Progenitor cell of endocrine pancreas (in vitro differentiated cells): ENCODE measurements at regions not wholly inside any gene's neighbourhood (a gene's known extent, or its start where the extent isn't known, plus 50 kb on each side); places are given as distances from the start of the nearest gene placed in this dataset.

Source experiments
- DNase-seq: peaks from one replicate; pipeline ENCODE4 v3.0.0; 2021; ENCODE audit warnings: low spot score; ENCODE audit not compliant: unreplicated experiment
- H3K27ac Mint-ChIP-seq: 2 replicates; pipeline ENCODE4 v1.8.0; 2021; ENCODE audit warnings: mild to moderate bottlenecking, moderate library complexity, mixed read lengths
- H3K27me3 Mint-ChIP-seq: 2 replicates; pipeline ENCODE4 v1.8.0; 2021; ENCODE audit warnings: mixed read lengths
- H3K36me3 Mint-ChIP-seq: 2 replicates; pipeline ENCODE4 v1.8.0; 2022; ENCODE audit warnings: mixed read lengths; ENCODE audit not compliant: insufficient read depth
- H3K4me1 Mint-ChIP-seq: 2 replicates; pipeline ENCODE4 v1.8.0; 2021; ENCODE audit warnings: low read depth, mixed read lengths
- H3K4me3 Mint-ChIP-seq: 2 replicates; pipeline ENCODE4 v1.8.0; 2021; ENCODE audit warnings: low read depth, mild to moderate bottlenecking, moderate library complexity, mixed read lengths
- H3K9me3 Mint-ChIP-seq: 2 replicates; pipeline ENCODE4 v1.8.0; 2021; ENCODE audit warnings: low read depth, mixed read lengths
- TF ChIP-seq, protein P1 (sequence below): fragments of 200-600 bp; sonication (generic); IDR thresholded peaks from one replicate; pipeline ENCODE4 v1.5.0; 2021; ENCODE audit warnings: antibody characterized with exemption, mild to moderate bottlenecking; ENCODE audit not compliant: unreplicated experiment

DNA sequence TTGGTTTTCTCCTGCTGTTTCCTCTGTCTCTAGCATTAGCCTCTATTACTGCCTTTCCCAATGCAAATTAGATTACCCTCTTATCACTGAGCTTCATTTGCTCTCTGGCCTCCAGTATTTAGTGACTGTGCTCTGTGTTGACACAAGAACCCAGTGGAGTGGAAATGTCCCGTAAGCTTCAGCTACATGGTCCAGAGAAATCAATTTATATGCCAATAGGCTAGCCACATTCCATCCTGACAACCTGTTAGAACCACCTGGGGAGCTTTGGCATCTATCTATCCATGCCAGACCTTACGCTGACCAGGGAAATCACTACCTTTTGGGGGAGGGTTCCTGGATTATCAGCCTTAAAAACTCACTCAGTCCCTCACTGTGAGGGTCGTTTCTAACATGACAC lies 459.6 kb downstream of the UTRN start:
- no peak for DNase-seq

DNA sequence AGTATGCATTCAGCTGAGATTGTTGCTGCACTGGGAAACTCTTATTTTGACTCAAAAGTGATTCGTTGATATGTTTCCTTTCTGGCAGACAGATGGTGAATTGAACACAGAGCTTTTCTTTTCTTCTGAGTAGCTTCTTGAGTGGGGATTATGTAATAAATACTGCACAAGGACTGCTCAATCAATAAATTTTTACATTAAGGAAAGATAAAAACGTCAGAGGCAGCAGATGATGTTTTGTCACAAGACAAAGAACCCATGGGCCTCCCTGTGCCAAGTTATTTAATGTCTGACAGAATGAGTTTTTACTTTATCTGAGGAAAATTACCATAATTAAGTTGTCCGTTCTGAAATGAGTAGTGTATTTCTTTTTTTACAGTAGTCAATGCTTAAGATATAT lies 460.3 kb downstream of the UTRN start:
- DNase-seq, result no peak
- Mint-ChIP-seq H3K27me3 (no peaks in the 10 kb centered on the region), H3K36me3 (peaks cover 16% of the 10 kb centered on the region), H3K9me3 (no peaks in the 10 kb centered on the region), H3K4me3 (no peak overlapping the region), H3K27ac (peak overlapping the region; percentile 73), H3K4me1 (peaks cover 26% of the 10 kb centered on the region)
- TF ChIP-seq, protein P1, sequence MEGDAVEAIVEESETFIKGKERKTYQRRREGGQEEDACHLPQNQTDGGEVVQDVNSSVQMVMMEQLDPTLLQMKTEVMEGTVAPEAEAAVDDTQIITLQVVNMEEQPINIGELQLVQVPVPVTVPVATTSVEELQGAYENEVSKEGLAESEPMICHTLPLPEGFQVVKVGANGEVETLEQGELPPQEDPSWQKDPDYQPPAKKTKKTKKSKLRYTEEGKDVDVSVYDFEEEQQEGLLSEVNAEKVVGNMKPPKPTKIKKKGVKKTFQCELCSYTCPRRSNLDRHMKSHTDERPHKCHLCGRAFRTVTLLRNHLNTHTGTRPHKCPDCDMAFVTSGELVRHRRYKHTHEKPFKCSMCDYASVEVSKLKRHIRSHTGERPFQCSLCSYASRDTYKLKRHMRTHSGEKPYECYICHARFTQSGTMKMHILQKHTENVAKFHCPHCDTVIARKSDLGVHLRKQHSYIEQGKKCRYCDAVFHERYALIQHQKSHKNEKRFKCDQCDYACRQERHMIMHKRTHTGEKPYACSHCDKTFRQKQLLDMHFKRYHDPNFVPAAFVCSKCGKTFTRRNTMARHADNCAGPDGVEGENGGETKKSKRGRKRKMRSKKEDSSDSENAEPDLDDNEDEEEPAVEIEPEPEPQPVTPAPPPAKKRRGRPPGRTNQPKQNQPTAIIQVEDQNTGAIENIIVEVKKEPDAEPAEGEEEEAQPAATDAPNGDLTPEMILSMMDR, result no peak

More for the DNA sequence above, 459.6 kb downstream of the UTRN start:
- H3K27ac Mint-ChIP-seq, result peak overlapping the region; percentile 76
- TF ChIP-seq, protein P1, result no peak
- H3K36me3 Mint-ChIP-seq, result peaks cover 13% of the 10 kb centered on the region
- H3K4me3 Mint-ChIP-seq, result no peak overlapping the region
- no peaks in the 10 kb centered on the region for H3K27me3 Mint-ChIP-seq
- H3K4me1 Mint-ChIP-seq, result peaks cover 26% of the 10 kb centered on the region
- H3K9me3 Mint-ChIP-seq, result no peaks in the 10 kb centered on the region

DNA sequence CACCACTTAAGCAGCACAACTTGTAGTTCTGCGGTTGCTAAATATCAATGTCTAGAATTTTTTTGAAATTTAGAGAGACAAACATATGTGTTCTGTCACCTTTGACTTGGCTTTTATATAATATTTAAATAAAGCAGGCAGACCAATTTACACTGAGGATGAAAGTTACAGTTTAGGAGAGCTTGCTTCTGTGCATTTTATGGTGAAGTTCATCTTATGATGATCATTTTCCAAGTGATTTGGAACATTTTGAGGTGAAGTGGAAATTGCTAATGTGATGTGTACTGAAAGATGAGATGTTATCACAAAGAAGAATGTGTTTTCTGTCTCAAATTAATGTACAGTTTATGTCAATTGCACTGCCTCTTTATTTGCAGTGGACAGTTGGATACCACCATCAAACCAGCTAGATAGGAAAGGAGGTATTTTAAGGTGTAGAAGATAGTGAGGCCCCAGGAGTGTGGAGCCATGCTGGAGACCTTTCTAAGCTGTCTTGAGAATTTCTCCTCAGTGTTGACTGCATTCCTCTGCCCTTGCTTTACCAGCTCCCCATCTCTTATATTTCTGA lies 461.9 kb downstream of the UTRN start:
- DNase-seq, result no peak
- Mint-ChIP-seq H3K27me3 (no peaks in the 10 kb centered on the region), H3K36me3 (peaks cover 12% of the 10 kb centered on the region), H3K9me3 (no peaks in the 10 kb centered on the region), H3K4me1 (peaks cover 20% of the 10 kb centered on the region), H3K27ac (peak overlapping the region; percentile 34), H3K4me3 (no peak overlapping the region)
- TF ChIP-seq, protein P1, result no peak

DNA sequence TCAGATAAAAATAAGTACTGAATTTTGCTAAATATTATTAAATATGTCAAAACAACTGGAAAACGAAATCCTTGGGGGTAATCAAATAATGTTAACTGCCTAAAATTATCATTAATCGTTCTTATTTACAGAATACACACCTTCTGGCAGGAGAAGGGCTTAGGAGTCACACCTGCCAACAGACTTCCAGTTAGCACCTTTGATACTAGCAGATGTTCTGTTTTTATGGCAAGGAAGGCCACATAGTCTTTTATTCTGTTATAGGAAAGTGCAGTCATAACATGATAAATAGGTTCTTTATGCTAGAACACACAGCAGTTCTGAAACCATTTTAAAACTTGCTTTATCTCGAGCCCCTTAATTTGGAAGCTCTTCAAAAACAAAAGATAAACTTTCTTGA lies 464.1 kb downstream of the UTRN start:
- H3K27me3 Mint-ChIP-seq, result no peaks in the 10 kb centered on the region
- no peak for DNase-seq
- H3K36me3 Mint-ChIP-seq, result peaks cover 17% of the 10 kb centered on the region
- H3K4me3 Mint-ChIP-seq, result no peak overlapping the region
- H3K27ac Mint-ChIP-seq, result no peak overlapping the region
- TF ChIP-seq, protein P1, result no peak
- H3K4me1 Mint-ChIP-seq, result peaks cover 15% of the 10 kb centered on the region
- H3K9me3 Mint-ChIP-seq, result no peaks in the 10 kb centered on the region

DNA sequence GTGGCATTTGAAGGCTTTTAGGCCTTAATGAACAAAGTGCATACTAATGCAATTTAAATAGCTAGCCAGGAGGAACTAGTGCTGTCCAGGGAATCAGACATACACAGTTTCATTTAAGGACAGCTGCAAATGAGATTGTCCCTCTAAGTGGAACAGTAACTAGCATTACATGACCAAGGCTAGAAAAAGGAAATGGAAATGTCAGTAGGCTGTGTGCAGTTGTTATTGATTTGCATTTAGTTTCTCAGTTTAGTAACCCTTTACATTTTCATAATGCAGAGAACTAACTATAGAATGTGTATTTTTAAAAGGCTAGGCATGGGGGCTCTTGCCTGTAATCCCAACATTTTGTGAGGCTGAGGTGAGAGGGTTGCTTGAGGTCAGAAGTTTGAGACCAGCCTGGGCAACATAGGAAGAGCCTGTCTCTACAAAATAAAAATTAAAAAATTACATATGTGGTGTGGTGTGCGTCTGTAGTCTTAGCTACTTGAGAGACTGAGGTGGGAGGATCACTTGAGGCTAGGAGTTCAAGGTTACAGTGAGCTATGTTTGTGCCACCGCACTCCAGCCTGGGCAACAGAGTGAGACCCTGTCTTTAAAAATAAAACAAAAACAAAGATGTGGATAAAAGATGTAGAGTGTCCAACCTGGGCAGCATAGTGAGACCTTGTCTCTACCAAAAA lies 468.0 kb downstream of the UTRN start:
- Mint-ChIP-seq H3K4me1 (peaks cover 10% of the 10 kb centered on the region), H3K36me3 (peaks cover 27% of the 10 kb centered on the region), H3K27ac (peak overlapping the region; percentile 63), H3K27me3 (no peaks in the 10 kb centered on the region), H3K9me3 (no peaks in the 10 kb centered on the region), H3K4me3 (no peak overlapping the region)
- no peak for DNase-seq
- TF ChIP-seq, protein P1, result no peak
